H1 (cell line): ENCODE measurements at regions not wholly inside any gene's neighbourhood (a gene's known extent, or its start where the extent isn't known, plus 50 kb on each side); places are given as distances from the start of the nearest gene placed in this dataset.
"Not testable (repeated sequence)": the region's sequence is repeated elsewhere in the genome, so short reads cannot be mapped to it uniquely, and the experiment has no call there.

Experiments used
- BACH1 ChIP-seq: IDR thresholded peaks from 2 replicates; pipeline ENCODE4 v1.6.1; 2012; ENCODE audit warnings: low read length, improper control_type of control experiment
- CTCF ChIP-seq, 3 experiments: IDR thresholded peaks; 1 replicate in 2 of 3; 2 replicates in 1 of 3; pipeline versions ENCODE4 v1.5.1 to v1.6.1; 2011; ENCODE audit warnings: low read length in 3 of 3, mild to moderate bottlenecking in 3 of 3, inconsistent platforms in 2 of 3, low read depth in 1 of 3, moderate library complexity in 1 of 3; ENCODE audit not compliant: insufficient read depth in 1 of 3; ENCODE audit errors: control extremely low read depth in 1 of 3
- EZH2 ChIP-seq: fragments of 200-600 bp; sonication (generic); IDR thresholded peaks from 2 replicates; pipeline ENCODE4 v1.7.1; 2012; ENCODE audit warnings: low read depth, mild to moderate bottlenecking, moderate library complexity, low read length, inconsistent platforms; ENCODE audit not compliant: severe bottlenecking
- POLR2A ChIP-seq, 2 experiments: IDR thresholded peaks; 1 replicate in 1 of 2; 2 replicates in 1 of 2; pipeline ENCODE4 v1.6.1; 2011; ENCODE audit warnings: low read depth in 2 of 2, low read length in 2 of 2, mild to moderate bottlenecking in 2 of 2; ENCODE audit errors: control extremely low read depth in 1 of 2
- POLR2AphosphoS5 ChIP-seq: IDR thresholded peaks from 2 replicates; pipeline ENCODE4 v1.6.1; 2011; ENCODE audit warnings: low read depth, low read length
- RBBP5 ChIP-seq: IDR thresholded peaks from 2 replicates; pipeline ENCODE4 v1.7.1; 2012; ENCODE audit warnings: low read depth, mild to moderate bottlenecking, inconsistent platforms, low read length, moderate library complexity, borderline replicate concordance
- RFX5 ChIP-seq: IDR thresholded peaks from 2 replicates; pipeline ENCODE4 v1.6.1; 2011; ENCODE audit warnings: low read depth, low read length, improper control_type of control experiment, borderline replicate concordance

GRCh38 chr9:39008907-39009306, 279.1 kb downstream of the CNTNAP3 start:
- not testable (repeated sequence) for TF ChIP-seq CTCF (IDR thresholded peaks at IDR 0.05; ENCODE audit: control extremely low read depth in 1 of 3, insufficient read depth in 1 of 3, low read depth in 1 of 3, low read length in 3 of 3); POLR2A (IDR thresholded peaks at IDR 0.05; ENCODE audit: control extremely low read depth in 1 of 2, low read depth in 2 of 2, low read length in 2 of 2); RBBP5; EZH2; RFX5; BACH1; POLR2AphosphoS5
